ENCODE measurements at regions not wholly inside any gene's neighbourhood (a gene's known extent, or its start where the extent isn't known, plus 50 kb on each side); places are given as distances from the start of the nearest gene placed in this dataset.

- H3K4me3 ChIP-seq (ENCODE audit: low read length), result no peak overlapping the region
- WGBS (ENCODE audit: insufficient coverage, insufficient read length), result no CpG with 5 or more reads among the region's 2 CpGs
- H3K27me3 ChIP-seq (ENCODE audit: control insufficient read depth, insufficient read depth, low read length), result no peaks in the 10 kb centered on the region
- H3K36me3 ChIP-seq (ENCODE audit: control insufficient read depth, insufficient read depth, low read length), result no peaks in the 10 kb centered on the region
- no peak overlapping the region for H3K27ac ChIP-seq (ENCODE audit: low read length)
- no peaks in the 10 kb centered on the region for H3K9me3 ChIP-seq (ENCODE audit: control insufficient read depth, insufficient read depth, low read length)
- H3K4me1 ChIP-seq (ENCODE audit: control insufficient read depth, insufficient read depth, low read length), result no peaks in the 10 kb centered on the region
- no peak for DNase-seq (ENCODE audit: low read depth, low spot score)
Observed at GRCh38 chr1:240672132-240672811, 60.3 kb upstream of the GREM2 start.

GRCh38 chr1:240667351-240667750 lies 55.4 kb upstream of the GREM2 start:
- WGBS (ENCODE audit: insufficient coverage, insufficient read length), result no CpG with 5 or more reads among the region's 3 CpGs
- Histone ChIP-seq H3K27ac (ENCODE audit: low read length) (no peak overlapping the region), H3K9me3 (ENCODE audit: control insufficient read depth, insufficient read depth, low read length) (no peaks in the 10 kb centered on the region), H3K36me3 (ENCODE audit: control insufficient read depth, insufficient read depth, low read length) (no peaks in the 10 kb centered on the region), H3K4me1 (ENCODE audit: control insufficient read depth, insufficient read depth, low read length) (no peaks in the 10 kb centered on the region), H3K4me3 (ENCODE audit: low read length) (no peak overlapping the region), H3K27me3 (ENCODE audit: control insufficient read depth, insufficient read depth, low read length) (no peaks in the 10 kb centered on the region)
- DNase-seq (ENCODE audit: low read depth, low spot score), result no peak

GRCh38 chr1:240666568-240667198 lies 54.7 kb upstream of the GREM2 start:
- no peak overlapping the region for H3K4me3 ChIP-seq (ENCODE audit: low read length)
- no peaks in the 10 kb centered on the region for H3K36me3 ChIP-seq (ENCODE audit: control insufficient read depth, insufficient read depth, low read length)
- WGBS (ENCODE audit: insufficient coverage, insufficient read length), result no CpG with 5 or more reads among the region's 9 CpGs
- H3K27me3 ChIP-seq (ENCODE audit: control insufficient read depth, insufficient read depth, low read length), result no peaks in the 10 kb centered on the region
- H3K4me1 ChIP-seq (ENCODE audit: control insufficient read depth, insufficient read depth, low read length), result no peaks in the 10 kb centered on the region
- H3K9me3 ChIP-seq (ENCODE audit: control insufficient read depth, insufficient read depth, low read length), result no peaks in the 10 kb centered on the region
- H3K27ac ChIP-seq (ENCODE audit: low read length), result no peak overlapping the region
- DNase-seq (ENCODE audit: low read depth, low spot score), result no peak

- DNase-seq (ENCODE audit: low read depth, low spot score), result no peak
- WGBS (ENCODE audit: insufficient coverage, insufficient read length), result no CpG with 5 or more reads among the region's 1 CpG
- no peaks in the 10 kb centered on the region for H3K36me3 ChIP-seq (ENCODE audit: control insufficient read depth, insufficient read depth, low read length)
- H3K27me3 ChIP-seq (ENCODE audit: control insufficient read depth, insufficient read depth, low read length), result no peaks in the 10 kb centered on the region
- no peaks in the 10 kb centered on the region for H3K4me1 ChIP-seq (ENCODE audit: control insufficient read depth, insufficient read depth, low read length)
- H3K27ac ChIP-seq (ENCODE audit: low read length), result no peak overlapping the region
- H3K9me3 ChIP-seq (ENCODE audit: control insufficient read depth, insufficient read depth, low read length), result no peaks in the 10 kb centered on the region
- H3K4me3 ChIP-seq (ENCODE audit: low read length), result no peak overlapping the region
Observed at GRCh38 chr1:240663169-240663879, 51.4 kb upstream of the GREM2 start.

All from iPS DF 6.9 (cell line).